ENCODE measurements at regions not wholly inside any gene's neighbourhood (a gene's known extent, or its start where the extent isn't known, plus 50 kb on each side); places are given as distances from the start of the nearest gene placed in this dataset.

DNA sequence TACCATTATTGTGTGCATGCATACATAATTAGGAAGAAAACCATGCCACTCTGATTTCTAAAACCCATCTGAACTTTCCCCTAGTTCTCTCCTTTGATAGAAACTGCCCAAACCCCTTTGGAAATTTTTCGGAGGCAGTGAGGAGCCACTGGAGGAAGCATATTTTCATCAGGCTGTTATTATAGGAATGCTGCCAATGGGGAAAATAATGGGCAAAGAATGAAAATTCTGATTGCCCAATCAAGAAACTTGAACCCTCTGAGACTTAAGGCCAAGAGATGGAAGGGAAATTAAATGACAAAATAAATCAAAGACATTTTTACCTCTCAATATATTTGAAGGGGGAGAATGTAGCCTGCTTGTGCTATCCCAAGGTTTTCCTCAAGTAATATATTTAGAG, 376.0 kb upstream of the PDZRN3 start:
- Histone ChIP-seq H3K4me1 (ENCODE audit: control insufficient read depth, insufficient read depth, low read length) (no peaks in the 10 kb centered on the region), H3K27ac (ENCODE audit: control insufficient read depth, insufficient read depth) (no peak overlapping the region), H3K27me3 (replicated peaks in 1 of 2; ENCODE audit: control insufficient read depth in 2 of 2, insufficient read depth in 2 of 2, low read length in 1 of 2) (no peaks in the 10 kb centered on the region), H4K20me1 (ENCODE audit: control insufficient read depth, insufficient read depth) (no peaks in the 10 kb centered on the region), H3K36me3 (ENCODE audit: control insufficient read depth in 2 of 2, insufficient read depth in 2 of 2, low read length in 1 of 2) (no peaks in the 10 kb centered on the region), H3K9me3 (replicated peaks; ENCODE audit: control insufficient read depth, insufficient read depth, low read length) (no peaks in the 10 kb centered on the region), H3K4me3 (no peak overlapping the region), H3K79me2 (ENCODE audit: control insufficient read depth, insufficient read depth, low read length) (no peaks in the 10 kb centered on the region), H3K9ac (ENCODE audit: control insufficient read depth, insufficient read depth, low read length) (no peak overlapping the region), H3K4me2 (ENCODE audit: control insufficient read depth, insufficient read depth) (no peak overlapping the region), H2AFZ (ENCODE audit: control insufficient read depth, low read depth, low read length) (no peak overlapping the region)
- POLR2A ChIA-PET, result no interaction called here
- RAD21 ChIA-PET (ENCODE audit: unreplicated experiment), result no interaction called here
- DNase-seq (ENCODE audit: low read depth, low spot score) (no peak), FAIRE-seq (no peak), ATAC-seq (no peak)
- intact Hi-C loops (cut with micrococcal nuclease; ENCODE audit: unreplicated experiment), result no loop called here
- SMC1A ChIA-PET (ENCODE audit: uncharacterized antibody, unreplicated experiment), result no interaction called here
- CTCF ChIA-PET, result interaction anchor here (0.6 to 0.7 kb wide), 2 partner anchors 847 to 1836 kb away, joined by 3 read pairs; no protein-coding TSS in a partner anchor
- no TSS peak for BruUV-seq (replicated peaks)
- 0% methylated on average over 1 of the region's 1 CpG for WGBS (ENCODE audit: insufficient coverage, insufficient replicate concordance, low lambda C conversion rate, missing lambda C conversion rate)
- in situ Hi-C loops (cut with MboI), result no loop called here
- TF ChIP-seq RFX5 (IDR thresholded peaks at IDR 0.05; ENCODE audit: low read depth, low read length) (no peak), ZNF622 (IDR thresholded peaks at IDR 0.05) (no peak), SIN3A (IDR thresholded peaks at IDR 0.05; ENCODE audit: low read depth, low read length) (no peak), LARP7 (IDR thresholded peaks at IDR 0.05) (no peak), HDGF (IDR thresholded peaks at IDR 0.05) (no peak), ZNF207 (IDR thresholded peaks at IDR 0.05; ENCODE audit: borderline replicate concordance) (no peak), BMI1 (IDR thresholded peaks at IDR 0.05; ENCODE audit: borderline replicate concordance) (no peak), CHD2 (IDR thresholded peaks at IDR 0.05; ENCODE audit: borderline replicate concordance, low read depth, low read length) (no peak), MTA3 (IDR thresholded peaks at IDR 0.05; ENCODE audit: borderline replicate concordance, low read length) (no peak)
- TF ChIP-seq, protein P1, sequence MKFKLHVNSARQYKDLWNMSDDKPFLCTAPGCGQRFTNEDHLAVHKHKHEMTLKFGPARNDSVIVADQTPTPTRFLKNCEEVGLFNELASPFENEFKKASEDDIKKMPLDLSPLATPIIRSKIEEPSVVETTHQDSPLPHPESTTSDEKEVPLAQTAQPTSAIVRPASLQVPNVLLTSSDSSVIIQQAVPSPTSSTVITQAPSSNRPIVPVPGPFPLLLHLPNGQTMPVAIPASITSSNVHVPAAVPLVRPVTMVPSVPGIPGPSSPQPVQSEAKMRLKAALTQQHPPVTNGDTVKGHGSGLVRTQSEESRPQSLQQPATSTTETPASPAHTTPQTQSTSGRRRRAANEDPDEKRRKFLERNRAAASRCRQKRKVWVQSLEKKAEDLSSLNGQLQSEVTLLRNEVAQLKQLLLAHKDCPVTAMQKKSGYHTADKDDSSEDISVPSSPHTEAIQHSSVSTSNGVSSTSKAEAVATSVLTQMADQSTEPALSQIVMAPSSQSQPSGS (IDR thresholded peaks at IDR 0.05; ENCODE audit: low read length), result no peak

Data from GM12878 (cell line).